Left lung (tissue), 4 donors: ENCODE measurements at regions not wholly inside any gene's neighbourhood (a gene's known extent, or its start where the extent isn't known, plus 50 kb on each side); places are given as distances from the start of the nearest gene placed in this dataset.

Experiments used
- ATAC-seq: fragments of 200-7000 bp; cut with Tn5 transposase; one replicate; pipeline ENCODE4 v1.9.1; 2020; ENCODE audit warnings: moderate library complexity
- DNase-seq, 4 donors: peaks; one replicate each; pipeline ENCODE4 v3.0.0-alpha.2; 2013 to 2020
- H3K27ac ChIP-seq, 2 donors: fragments of 200-600 bp; sonication (generic) in 1 of 2; one replicate each; pipeline versions ENCODE4 v1.5.0 to v1.8.0; 2020 to 2021
- H3K27me3 ChIP-seq, 2 donors: fragments of 200-600 bp; sonication (generic) in 1 of 2; one replicate each; pipeline versions ENCODE4 v1.5.0 to v1.8.0; 2020 to 2021
- H3K36me3 ChIP-seq, 2 donors: fragments of 200-600 bp; sonication (generic) in 1 of 2; one replicate each; pipeline versions ENCODE4 v1.5.0 to v1.8.0; 2020 to 2021
- H3K4me1 ChIP-seq, 2 donors: fragments of 200-600 bp; one replicate each; pipeline ENCODE4 v1.8.0; 2021
- H3K4me3 ChIP-seq, 2 donors: fragments of 200-600 bp; sonication (generic) in 1 of 2; one replicate each; pipeline versions ENCODE4 v1.5.0 to v1.8.0; 2020 to 2021; ENCODE audit warnings: mild to moderate bottlenecking in 1 of 2
- H3K9me3 ChIP-seq, 2 donors: fragments of 200-600 bp; sonication (generic) in 1 of 2; one replicate each; pipeline versions ENCODE4 v1.5.0 to v1.8.0; 2020 to 2021
- intact Hi-C, 2 donors: fragments of 100-400 bp; cut with DNase I; formaldehyde crosslinking; loops; one replicate each; pipeline versions ENCODE4 v1.11.2 to v1.14.2; 2022
- TF ChIP-seq, protein P1 (sequence below), 2 donors: fragments of 200-600 bp; sonication (generic) in 1 of 2; IDR thresholded peaks; one replicate each; pipeline versions ENCODE4 v1.5.0 to v1.8.0; 2021; ENCODE audit warnings: antibody characterized with exemption in 2 of 2
- donor health status: DM: no; HTN: yes; CAD: no.
- donor health status: DM: no; HTN: no; CAD: no.

DNA sequence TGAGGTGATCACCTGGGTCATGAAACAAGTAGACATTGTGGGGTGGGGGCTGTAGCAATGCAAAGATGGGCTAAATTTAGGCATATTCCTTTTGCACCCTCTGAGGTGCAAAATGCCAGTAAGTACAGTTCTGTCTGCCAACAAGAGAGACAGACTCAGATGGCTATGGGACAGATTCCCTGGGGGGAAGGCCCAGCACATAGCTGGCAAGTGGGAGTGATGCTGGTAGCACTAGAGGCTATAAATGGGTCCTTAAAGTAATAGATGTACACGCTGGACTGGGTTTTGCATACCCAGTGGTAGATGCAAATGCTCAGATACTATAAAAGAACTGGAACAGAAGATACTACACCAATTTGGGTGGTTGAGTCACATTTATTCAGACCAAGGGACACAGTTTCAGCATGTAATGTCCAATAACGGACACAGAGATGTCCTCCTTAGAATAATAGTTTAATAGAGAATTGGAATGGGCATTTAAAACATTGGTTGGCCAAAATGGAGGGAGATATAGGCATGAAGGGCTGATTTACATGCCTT, 67.4 kb upstream of the RNU6-1 start:
- no peaks in the 10 kb centered on the region for H3K36me3 ChIP-seq
- no peak for ATAC-seq
- H3K27me3 ChIP-seq, result no peaks in the 10 kb centered on the region
- DNase-seq, result no peak
- H3K4me3 ChIP-seq, result no peak overlapping the region
- no peak overlapping the region for H3K27ac ChIP-seq
- TF ChIP-seq, protein P1, sequence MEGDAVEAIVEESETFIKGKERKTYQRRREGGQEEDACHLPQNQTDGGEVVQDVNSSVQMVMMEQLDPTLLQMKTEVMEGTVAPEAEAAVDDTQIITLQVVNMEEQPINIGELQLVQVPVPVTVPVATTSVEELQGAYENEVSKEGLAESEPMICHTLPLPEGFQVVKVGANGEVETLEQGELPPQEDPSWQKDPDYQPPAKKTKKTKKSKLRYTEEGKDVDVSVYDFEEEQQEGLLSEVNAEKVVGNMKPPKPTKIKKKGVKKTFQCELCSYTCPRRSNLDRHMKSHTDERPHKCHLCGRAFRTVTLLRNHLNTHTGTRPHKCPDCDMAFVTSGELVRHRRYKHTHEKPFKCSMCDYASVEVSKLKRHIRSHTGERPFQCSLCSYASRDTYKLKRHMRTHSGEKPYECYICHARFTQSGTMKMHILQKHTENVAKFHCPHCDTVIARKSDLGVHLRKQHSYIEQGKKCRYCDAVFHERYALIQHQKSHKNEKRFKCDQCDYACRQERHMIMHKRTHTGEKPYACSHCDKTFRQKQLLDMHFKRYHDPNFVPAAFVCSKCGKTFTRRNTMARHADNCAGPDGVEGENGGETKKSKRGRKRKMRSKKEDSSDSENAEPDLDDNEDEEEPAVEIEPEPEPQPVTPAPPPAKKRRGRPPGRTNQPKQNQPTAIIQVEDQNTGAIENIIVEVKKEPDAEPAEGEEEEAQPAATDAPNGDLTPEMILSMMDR (IDR thresholded peaks at IDR 0.05), result no peak
- peaks cover 0 to 12% of the 10 kb centered on the region in 2 donors for H3K9me3 ChIP-seq
- no peaks in the 10 kb centered on the region for H3K4me1 ChIP-seq
- intact Hi-C loops, result no loop called here

GRCh38 chr15:67908756-67909155, 68.9 kb upstream of the RNU6-1 start:
- Histone ChIP-seq H3K36me3 (no peaks in the 10 kb centered on the region), H3K27me3 (no peaks in the 10 kb centered on the region), H3K27ac (no peak overlapping the region), H3K9me3 (peaks cover 0 to 12% of the 10 kb centered on the region in 2 donors), H3K4me3 (no peak overlapping the region), H3K4me1 (no peaks in the 10 kb centered on the region)
- ATAC-seq, result no peak
- DNase-seq, result no peak
- intact Hi-C loops, result no loop called here
- TF ChIP-seq, protein P1 (IDR thresholded peaks at IDR 0.05), result no peak

DNA sequence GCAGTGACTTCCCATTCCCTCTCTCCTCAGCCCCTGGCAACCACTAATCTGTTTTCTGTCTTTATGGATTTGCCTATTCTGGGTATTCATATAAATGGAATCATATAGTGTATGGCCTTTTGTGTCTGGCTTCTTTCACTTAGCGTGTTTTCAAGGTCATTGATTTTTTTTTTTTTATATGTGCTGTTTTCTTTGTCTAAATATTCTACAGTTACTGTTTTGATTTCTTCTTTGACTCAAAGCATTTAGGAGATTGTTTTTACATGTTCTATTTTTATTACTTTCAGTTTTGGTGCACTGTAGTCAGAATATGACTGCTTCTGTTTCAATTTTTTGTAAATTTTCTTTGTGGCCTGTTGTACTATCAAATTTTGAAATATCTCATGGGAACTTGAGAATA, 71.9 kb upstream of the RNU6-1 start:
- H3K36me3 ChIP-seq, result no peaks in the 10 kb centered on the region
- intact Hi-C loops, result no loop called here
- H3K4me3 ChIP-seq, result no peak overlapping the region
- TF ChIP-seq, protein P1 (IDR thresholded peaks at IDR 0.05), result no peak
- H3K27ac ChIP-seq, result no peak overlapping the region
- H3K27me3 ChIP-seq, result no peaks in the 10 kb centered on the region
- DNase-seq, result no peak
- no peak for ATAC-seq
- H3K9me3 ChIP-seq, result peaks cover 0 to 12% of the 10 kb centered on the region in 2 donors
- H3K4me1 ChIP-seq, result peaks cover 6 to 15% of the 10 kb centered on the region in 2 donors

DNA sequence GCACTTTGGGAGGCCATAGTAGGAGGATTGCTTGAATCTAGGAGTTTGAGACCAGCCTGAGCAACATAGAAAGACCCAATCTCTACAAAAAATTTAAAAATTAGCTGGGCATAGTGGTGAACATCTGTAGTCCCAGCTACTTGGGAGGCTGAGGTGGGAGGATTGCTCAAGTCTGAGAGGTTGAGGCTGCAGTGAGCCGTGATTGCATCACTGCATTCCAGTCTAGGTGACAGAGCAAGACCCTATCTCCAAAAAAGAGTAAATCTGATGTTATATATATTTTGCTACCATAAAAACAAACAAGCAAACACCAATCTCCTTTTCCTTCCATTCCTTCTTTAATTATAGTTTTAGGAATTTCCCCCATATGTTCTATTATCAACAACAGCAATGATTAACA, 74.2 kb upstream of the RNU6-1 start:
- TF ChIP-seq, protein P1 (IDR thresholded peaks at IDR 0.05), result no peak
- no peaks in the 10 kb centered on the region for H3K27me3 ChIP-seq
- H3K4me1 ChIP-seq, result peaks cover 6 to 15% of the 10 kb centered on the region in 2 donors
- intact Hi-C loops, result no loop called here
- no peak for ATAC-seq
- peaks cover under 1 to 18% of the 10 kb centered on the region in 2 donors for H3K9me3 ChIP-seq
- no peak for DNase-seq
- H3K27ac ChIP-seq, result peak overlapping the region in 1 of 2 donors; percentile 86
- no peaks in the 10 kb centered on the region for H3K36me3 ChIP-seq
- no peak overlapping the region for H3K4me3 ChIP-seq

- Histone ChIP-seq H3K9me3 (peaks cover 3 to 18% of the 10 kb centered on the region in 2 donors), H3K27ac (peak overlapping the region; percentile 64 to 86), H3K27me3 (no peaks in the 10 kb centered on the region), H3K4me1 (peaks cover 6 to 15% of the 10 kb centered on the region in 2 donors), H3K36me3 (no peaks in the 10 kb centered on the region), H3K4me3 (no peak overlapping the region)
- ATAC-seq (peak; percentile 84), DNase-seq (peak in 3 of 4 donors; percentile 53 to 82 (median 72))
- intact Hi-C loops, result no loop called here
- TF ChIP-seq, protein P1 (IDR thresholded peaks at IDR 0.05), result no peak
Observed at GRCh38 chr15:67914537-67915460, 75.0 kb upstream of the RNU6-1 start.
